ENCODE measurements at regions not wholly inside any gene's neighbourhood (a gene's known extent, or its start where the extent isn't known, plus 50 kb on each side); places are given as distances from the start of the nearest gene placed in this dataset.

- TF ChIP-seq CTCF (IDR thresholded peaks at IDR 0.05) (no peak), POLR2A (IDR thresholded peaks at IDR 0.05) (no peak)
Observed at GRCh38 chr18:63057707-63058106, 261.9 kb downstream of the BCL2 start.

All from breast epithelium (tissue), 3 donors.